Activated B cell treated with CpG ODN at 0.5 μM for 24 hours (primary cell): ENCODE measurements at regions not wholly inside any gene's neighbourhood (a gene's known extent, or its start where the extent isn't known, plus 50 kb on each side); places are given as distances from the start of the nearest gene placed in this dataset.

Experiments
- ATAC-seq: fragments of 200-7000 bp; cut with Tn5 transposase; one replicate; pipeline ENCODE4 v1.10.0; 2021; ENCODE audit warnings: low read depth, mild to moderate bottlenecking, moderate library complexity
- CTCF ChIA-PET: fragments of 350-600 bp; sonication (Branson Sonifier 250); formaldehyde crosslinking; loops from one replicate; lab custom pipeline; 2021; ENCODE audit warnings: antibody characterized with exemption; lab: Charles Lee
- POLR2A ChIA-PET: fragments of 350-600 bp; sonication (Branson Sonifier 250); formaldehyde crosslinking; loops from one replicate; lab custom pipeline; 2021; ENCODE audit warnings: antibody characterized with exemption; lab: Charles Lee
- DNase-seq: peaks from one replicate; pipeline ENCODE4 v3.0.0; 2022
- H3K27ac Mint-ChIP-seq: one replicate; pipeline ENCODE4 v1.8.0; 2020; ENCODE audit warnings: mixed read lengths
- H3K27me3 Mint-ChIP-seq: one replicate; pipeline ENCODE4 v1.8.0; 2021; ENCODE audit warnings: mixed read lengths
- H3K36me3 Mint-ChIP-seq: one replicate; pipeline ENCODE4 v1.8.0; 2021; ENCODE audit warnings: low read depth, mixed read lengths
- H3K4me1 Mint-ChIP-seq: one replicate; pipeline ENCODE4 v1.8.0; 2021; ENCODE audit warnings: mixed read lengths
- H3K4me3 Mint-ChIP-seq: one replicate; pipeline ENCODE4 v1.8.0; 2020; ENCODE audit warnings: mild to moderate bottlenecking, mixed read lengths
- H3K9me3 Mint-ChIP-seq: one replicate; pipeline ENCODE4 v1.8.0; 2020; ENCODE audit warnings: mixed read lengths
- CTCF ChIP-seq: fragments of 200-600 bp; IDR thresholded peaks from one replicate; pipeline ENCODE4 v1.8.0; 2022; ENCODE audit warnings: antibody characterized with exemption, mild to moderate bottlenecking
- intact Hi-C: fragments of 100-400 bp; cut with micrococcal nuclease; formaldehyde crosslinking; loops from one replicate; pipeline ENCODE4 v1.15.1; 2024

- H3K9me3 Mint-ChIP-seq: no peaks in the 10 kb centered on the region
- intact Hi-C loops: no loop called here
- H3K27ac Mint-ChIP-seq: no peak overlapping the region
- no peak overlapping the region for H3K4me3 Mint-ChIP-seq
- TF ChIP-seq CTCF: no peak
- no peaks in the 10 kb centered on the region for H3K36me3 Mint-ChIP-seq
- no peaks in the 10 kb centered on the region for H3K4me1 Mint-ChIP-seq
- ATAC-seq: no peak
- ChIA-PET POLR2A (no interaction called here), CTCF (no interaction called here)
- no peak for DNase-seq
- H3K27me3 Mint-ChIP-seq: no peaks in the 10 kb centered on the region
These were observed 63.3 kb upstream of the CKS2 start for GRCh38 chr9:89247431-89248353.

- DNase-seq (no peak), ATAC-seq (no peak)
- H3K36me3 Mint-ChIP-seq: no peaks in the 10 kb centered on the region
- ChIA-PET CTCF (no interaction called here), POLR2A (interaction anchor here (0.9 kb wide), 1 partner anchor 32 kb away, joined by 4 read pairs; no protein-coding TSS in a partner anchor)
- H3K27me3 Mint-ChIP-seq: no peaks in the 10 kb centered on the region
- no peak for TF ChIP-seq CTCF
- no peaks in the 10 kb centered on the region for H3K9me3 Mint-ChIP-seq
- no peaks in the 10 kb centered on the region for H3K4me1 Mint-ChIP-seq
- H3K27ac Mint-ChIP-seq: no peak overlapping the region
- H3K4me3 Mint-ChIP-seq: no peak overlapping the region
- intact Hi-C loops: no loop called here
These were observed 62.0 kb upstream of the CKS2 start for GRCh38 chr9:89249001-89249400.

GRCh38 chr9:89252651-89253267 is 58.2 kb upstream of the CKS2 start:
- no peaks in the 10 kb centered on the region for H3K27me3 Mint-ChIP-seq
- H3K4me1 Mint-ChIP-seq: no peaks in the 10 kb centered on the region
- ATAC-seq (no peak), DNase-seq (no peak)
- intact Hi-C loops: no loop called here
- H3K36me3 Mint-ChIP-seq: no peaks in the 10 kb centered on the region
- H3K4me3 Mint-ChIP-seq: no peak overlapping the region
- peaks cover under 1% of the 10 kb centered on the region for H3K9me3 Mint-ChIP-seq
- ChIA-PET CTCF (no interaction called here), POLR2A (no interaction called here)
- no peak for TF ChIP-seq CTCF
- no peak overlapping the region for H3K27ac Mint-ChIP-seq

- Mint-ChIP-seq H3K36me3 (no peaks in the 10 kb centered on the region), H3K4me1 (no peaks in the 10 kb centered on the region), H3K27me3 (no peaks in the 10 kb centered on the region), H3K4me3 (no peak overlapping the region), H3K27ac (no peak overlapping the region), H3K9me3 (peaks cover 2% of the 10 kb centered on the region)
- no peak for DNase-seq
- ATAC-seq: no peak
- TF ChIP-seq CTCF: no peak
- POLR2A ChIA-PET: no interaction called here
- intact Hi-C loops: no loop called here
- CTCF ChIA-PET: no interaction called here
These were observed 56.8 kb upstream of the CKS2 start for GRCh38 chr9:89254058-89254772.

- intact Hi-C loops: no loop called here
These were observed 56.2 kb upstream of the CKS2 start for GRCh38 chr9:89254773-89255125.

More at GRCh38 chr9:89254773-89255125, 56.2 kb upstream of the CKS2 start:
- no peaks in the 10 kb centered on the region for H3K36me3 Mint-ChIP-seq
- H3K27ac Mint-ChIP-seq: no peak overlapping the region
- H3K4me1 Mint-ChIP-seq: no peaks in the 10 kb centered on the region
- no peak for TF ChIP-seq CTCF
- POLR2A ChIA-PET: no interaction called here
- DNase-seq: no peak
- CTCF ChIA-PET: no interaction called here
- peaks cover 2% of the 10 kb centered on the region for H3K9me3 Mint-ChIP-seq
- no peak for ATAC-seq
- H3K4me3 Mint-ChIP-seq: no peak overlapping the region
- no peaks in the 10 kb centered on the region for H3K27me3 Mint-ChIP-seq
